GM23338 (cell line): ENCODE measurements at regions not wholly inside any gene's neighbourhood (a gene's known extent, or its start where the extent isn't known, plus 50 kb on each side); places are given as distances from the start of the nearest gene placed in this dataset.
A peak's percentile ranks its signal among the peaks of the same experiment; 100 is the strongest.

ENCODE experiments used
- ATAC-seq: fragments of 200-7000 bp; cut with Tn5 transposase; 3 replicates; pipeline ENCODE4 v1.9.1; 2020
- DNase-seq: peaks from one replicate; pipeline ENCODE4 v3.0.0-alpha.2; 2015; ENCODE audit warnings: low spot score
- H2AFZ ChIP-seq: fragments of 200-600 bp; sonication (generic); 2 replicates; pipeline ENCODE4 v1.8.0; 2016; ENCODE audit warnings: antibody characterized with exemption, mild to moderate bottlenecking, moderate library complexity
- H3F3A ChIP-seq: fragments of 200-600 bp; sonication (generic); replicated peaks from 2 replicates; pipeline ENCODE4 v1.8.0; 2017; ENCODE audit warnings: antibody characterized with exemption, mixed run types, low read depth
- H3K27ac ChIP-seq: fragments of 200-600 bp; sonication (generic); 2 replicates; pipeline ENCODE4 v1.6.1; 2016; ENCODE audit warnings: low read depth
- H3K27me3 ChIP-seq: fragments of 200-600 bp; sonication (generic); 2 replicates; pipeline ENCODE4 v1.8.0; 2016; ENCODE audit warnings: mild to moderate bottlenecking, mixed run types, moderate library complexity; ENCODE audit not compliant: insufficient read depth
- H3K36me3 ChIP-seq: fragments of 200-600 bp; sonication (generic); 2 replicates; pipeline ENCODE4 v1.8.0; 2016; ENCODE audit warnings: mild to moderate bottlenecking; ENCODE audit not compliant: insufficient read depth
- H3K4me1 ChIP-seq: fragments of 200-600 bp; sonication (generic); 2 replicates; pipeline ENCODE4 v1.8.0; 2016; ENCODE audit warnings: mild to moderate bottlenecking, moderate library complexity; ENCODE audit not compliant: insufficient read depth
- H3K4me2 ChIP-seq: fragments of 200-600 bp; sonication (generic); 2 replicates; pipeline ENCODE4 v1.7.1; 2017; ENCODE audit warnings: mixed run types
- H3K4me3 ChIP-seq: fragments of 200-600 bp; sonication (generic); 2 replicates; pipeline ENCODE4 v1.6.1; 2016; ENCODE audit warnings: mixed run types
- H3K79me2 ChIP-seq: fragments of 200-600 bp; sonication (generic); replicated peaks from 2 replicates; pipeline ENCODE4 v1.8.0; 2017; ENCODE audit warnings: mild to moderate bottlenecking; ENCODE audit not compliant: insufficient read depth
- H3K9me2 ChIP-seq: fragments of 200-600 bp; sonication (generic); 2 replicates; pipeline ENCODE4 v1.8.0; 2017; ENCODE audit not compliant: insufficient read depth
- H4K20me1 ChIP-seq: fragments of 200-600 bp; sonication (generic); replicated peaks from 2 replicates; pipeline ENCODE4 v1.8.0; 2017; ENCODE audit warnings: mild to moderate bottlenecking; ENCODE audit not compliant: insufficient read depth
- H3K27ac Mint-ChIP-seq: 2 replicates; pipeline ENCODE4 v1.8.0; 2020; ENCODE audit warnings: inconsistent platforms, mild to moderate bottlenecking, moderate library complexity, mixed read lengths
- H3K27me3 Mint-ChIP-seq: 3 replicates; pipeline ENCODE4 v1.8.0; 2022; ENCODE audit warnings: low read depth, mild to moderate bottlenecking, moderate library complexity, mixed read lengths, inconsistent platforms; ENCODE audit not compliant: insufficient read depth, poor library complexity
- H3K36me3 Mint-ChIP-seq: 3 replicates; pipeline ENCODE4 v1.8.0; 2021; ENCODE audit warnings: low read depth, mild to moderate bottlenecking, inconsistent platforms, moderate library complexity, mixed read lengths
- H3K4me1 Mint-ChIP-seq: 3 replicates; pipeline ENCODE4 v1.8.0; 2020; ENCODE audit warnings: mild to moderate bottlenecking, inconsistent platforms, mixed read lengths
- H3K4me3 Mint-ChIP-seq: 3 replicates; pipeline ENCODE4 v1.8.0; 2021; ENCODE audit warnings: moderate library complexity, mild to moderate bottlenecking, inconsistent platforms, mixed read lengths
- H3K9me3 Mint-ChIP-seq: 3 replicates; pipeline ENCODE4 v1.8.0; 2020; ENCODE audit warnings: moderate library complexity, mild to moderate bottlenecking, inconsistent platforms, mixed read lengths
- CTCF ChIP-seq, 2 experiments: fragments of 200-600 bp in 1 of 2; sonication (generic) in 1 of 2; conservative IDR thresholded peaks; 2 replicates each; pipeline versions ENCODE4 v1.5.1 to v1.6.1; 2016 to 2017; ENCODE audit warnings: antibody characterized with exemption in 2 of 2, low read depth in 2 of 2, mild to moderate bottlenecking in 2 of 2, moderate library complexity in 1 of 2
- ETS1 ChIP-seq: IDR thresholded peaks from 2 replicates; pipeline ENCODE4 v1.6.1; 2016; ENCODE audit warnings: antibody characterized with exemption
- EZH2phosphoT487 ChIP-seq: fragments of 200-600 bp; sonication (generic); IDR thresholded peaks from one replicate; pipeline ENCODE4 v1.8.1; 2018; ENCODE audit warnings: antibody characterized with exemption; ENCODE audit not compliant: unreplicated experiment
- ZNF462 ChIP-seq: fragments of 250-450 bp; sonication (Bioruptor Pico); IDR thresholded peaks from 2 replicates; pipeline ENCODE4 v1.5.0; 2020; ENCODE audit warnings: mild to moderate bottlenecking, moderate library complexity

GRCh38 chr6:163902993-163903392 is 488.5 kb downstream of the QKI start:
- Histone ChIP-seq H3F3A (no peaks in the 10 kb centered on the region), H3K27me3 (no peaks in the 10 kb centered on the region), H3K36me3 (no peaks in the 10 kb centered on the region), H3K4me2 (no peak overlapping the region), H3K4me1 (no peaks in the 10 kb centered on the region), H3K79me2 (no peaks in the 10 kb centered on the region), H4K20me1 (no peaks in the 10 kb centered on the region), H3K27ac (no peak overlapping the region), H3K4me3 (no peak overlapping the region), H2AFZ (no peak overlapping the region), H3K9me2 (0 out of 2 replicates have a peak, but pooled peaks cover 4% of the 10 kb centered on the region)
- Mint-ChIP-seq H3K27ac (no peak overlapping the region), H3K4me3 (no peak overlapping the region), H3K36me3 (no peaks in the 10 kb centered on the region), H3K27me3 (no peaks in the 10 kb centered on the region), H3K4me1 (peaks cover 9% of the 10 kb centered on the region; the same call in 2 of the 3 replicates), H3K9me3 (0 out of 3 replicates have a peak, but pooled peaks cover 3% of the 10 kb centered on the region)
- TF ChIP-seq ZNF462 = no peak
- no peak for TF ChIP-seq EZH2phosphoT487
- peak; percentile 12 to 43; a peak in 2 of 4 replicates for TF ChIP-seq CTCF (conservative IDR thresholded peaks at IDR 0.05; ENCODE audit: low read depth in 2 of 2)
- no peak for DNase-seq
- ATAC-seq = no peak

- 0 out of 3 replicates have a peak, but pooled peaks cover 3% of the 10 kb centered on the region for H3K9me3 Mint-ChIP-seq
- ATAC-seq (no peak), DNase-seq (no peak)
- no peak overlapping the region for H3K27ac Mint-ChIP-seq
- Histone ChIP-seq H3K36me3 (no peaks in the 10 kb centered on the region), H3K4me3 (no peak overlapping the region), H3K4me1 (no peaks in the 10 kb centered on the region), H3F3A (no peaks in the 10 kb centered on the region), H3K27me3 (no peaks in the 10 kb centered on the region), H3K27ac (no peak overlapping the region), H2AFZ (peak overlapping the region; percentile 90), H3K9me2 (0 out of 2 replicates have a peak, but pooled peaks cover 4% of the 10 kb centered on the region), H3K4me2 (no peak overlapping the region), H3K79me2 (no peaks in the 10 kb centered on the region), H4K20me1 (no peaks in the 10 kb centered on the region)
- peaks cover 3% of the 10 kb centered on the region; the same call in 2 of the 3 replicates for H3K36me3 Mint-ChIP-seq
- no peaks in the 10 kb centered on the region for H3K27me3 Mint-ChIP-seq
- no peak overlapping the region for H3K4me3 Mint-ChIP-seq
- H3K4me1 Mint-ChIP-seq = peaks cover 13% of the 10 kb centered on the region; the same call in 2 of the 3 replicates
- TF ChIP-seq ETS1 = no peak
These were observed 487.2 kb downstream of the QKI start for GRCh38 chr6:163901681-163902080.
